OCI-LY7 (cell line): ENCODE measurements at regions not wholly inside any gene's neighbourhood (a gene's known extent, or its start where the extent isn't known, plus 50 kb on each side); places are given as distances from the start of the nearest gene placed in this dataset.

ENCODE experiments used
- BruUV-seq: library from RNA; stranded (reverse); fragments of 400-500 nt; replicated peaks from 2 replicates; lab custom pipeline; 2021; lab: Mats Ljungman, UMichigan
- CTCF ChIA-PET: fragments of 300-600 bp; sonication (Branson Sonifier 250); formaldehyde crosslinking; loops from one replicate; lab custom pipeline; 2022; ENCODE audit warnings: antibody characterized with exemption; ENCODE audit not compliant: unreplicated experiment; lab: Charles Lee
- POLR2A ChIA-PET: fragments of 300-600 bp; sonication (Branson Sonifier 250); formaldehyde crosslinking; loops from one replicate; lab custom pipeline; 2022; ENCODE audit warnings: antibody characterized with exemption; lab: Charles Lee
- DNase-seq: peaks from one replicate; pipeline ENCODE4 v3.0.0-alpha.2; 2015; ENCODE audit warnings: low spot score
- H2AFZ ChIP-seq: fragments of 200-600 bp; sonication (generic), shearing (Covaris generic); 2 replicates; pipeline ENCODE4 v1.6.1; 2014; ENCODE audit warnings: mild to moderate bottlenecking, antibody characterized with exemption, low read length, moderate library complexity
- H3K27ac ChIP-seq: fragments of 200-600 bp; sonication (generic); 2 replicates; pipeline ENCODE4 v1.5.1; 2014; ENCODE audit warnings: mixed run types, low read depth, mild to moderate bottlenecking, moderate library complexity, low read length, inconsistent platforms; ENCODE audit not compliant: poor library complexity, severe bottlenecking
- H3K36me3 ChIP-seq: fragments of 200-600 bp; sonication (generic); 2 replicates; pipeline ENCODE4 v1.6.1; 2014; ENCODE audit warnings: mild to moderate bottlenecking, antibody characterized with exemption, low read length, moderate library complexity, mixed read lengths; ENCODE audit not compliant: insufficient read depth
- H3K4me1 ChIP-seq: fragments of 200-600 bp; sonication (generic); 2 replicates; pipeline ENCODE4 v1.5.1; 2014; ENCODE audit warnings: mild to moderate bottlenecking, low read length; ENCODE audit not compliant: insufficient read depth, poor library complexity, severe bottlenecking
- H3K4me2 ChIP-seq: fragments of 200-600 bp; sonication (generic); 2 replicates; pipeline ENCODE4 v1.6.1; 2014; ENCODE audit warnings: mild to moderate bottlenecking, low read length
- H3K4me3 ChIP-seq: fragments of 200-600 bp; sonication (generic); 2 replicates; pipeline ENCODE4 v1.5.1; 2014; ENCODE audit warnings: mild to moderate bottlenecking, low read depth, low read length; ENCODE audit not compliant: poor library complexity, severe bottlenecking
- H3K79me2 ChIP-seq: fragments of 200-600 bp; sonication (generic); 2 replicates; pipeline ENCODE4 v1.6.1; 2016; ENCODE audit warnings: low read depth, mild to moderate bottlenecking, low read length, moderate library complexity, mixed read lengths; ENCODE audit not compliant: insufficient read depth
- H3K9me2 ChIP-seq: fragments of 200-600 bp; sonication (generic); 2 replicates; pipeline ENCODE4 v1.6.1; 2016; ENCODE audit warnings: mild to moderate bottlenecking, low read length, mixed read lengths; ENCODE audit not compliant: insufficient read depth
- H3K9me3 ChIP-seq: fragments of 200-600 bp; sonication (generic); 2 replicates; pipeline ENCODE4 v1.6.1; 2014; ENCODE audit warnings: mild to moderate bottlenecking, mixed run types, low read length, mixed read lengths
- H4K20me1 ChIP-seq: fragments of 200-600 bp; sonication (generic); 2 replicates; pipeline ENCODE4 v1.6.1; 2014; ENCODE audit warnings: mild to moderate bottlenecking, antibody characterized with exemption, low read length, moderate library complexity, mixed read lengths; ENCODE audit not compliant: insufficient read depth
- CTCF ChIP-seq: fragments of 200-600 bp; sonication (generic); conservative IDR thresholded peaks from 2 replicates; pipeline ENCODE4 v1.5.1; 2014; ENCODE audit warnings: mild to moderate bottlenecking, antibody characterized with exemption, low read length, moderate library complexity, mixed read lengths
- EZH2phosphoT487 ChIP-seq: fragments of 200-600 bp; sonication (generic); IDR thresholded peaks from 2 replicates; pipeline ENCODE4 v1.6.1; 2018; ENCODE audit warnings: low read depth, borderline replicate concordance, mild to moderate bottlenecking, mixed run types, antibody characterized with exemption, low read length, moderate library complexity, mixed read lengths
- intact Hi-C: fragments of 100-400 bp; cut with micrococcal nuclease; formaldehyde crosslinking; loops from one replicate; pipeline ENCODE4 v1.10.0; 2022; ENCODE audit not compliant: unreplicated experiment

DNA sequence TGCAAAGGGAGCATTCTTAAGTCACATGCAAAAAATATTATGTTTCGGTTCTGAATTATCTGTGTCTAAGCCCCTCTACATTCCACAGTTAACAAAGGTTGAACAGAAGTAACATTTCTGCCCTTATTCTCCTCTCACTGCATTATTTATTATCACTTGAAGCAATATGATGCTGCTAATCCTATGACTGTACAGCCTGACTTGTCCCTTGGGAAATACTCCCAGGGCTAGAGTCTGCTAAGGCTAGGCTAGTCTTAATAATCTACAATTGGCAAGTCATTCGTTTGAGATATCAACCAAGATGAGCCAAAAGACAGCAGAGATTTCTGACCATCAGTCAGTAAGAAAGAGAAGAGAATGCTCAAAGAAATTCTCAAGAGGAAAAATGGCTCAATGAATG is 226.9 kb upstream of the HCCS start:
- Histone ChIP-seq H3K36me3 (no peaks in the 10 kb centered on the region), H3K27ac (no peak overlapping the region), H2AFZ (no peak overlapping the region), H3K9me2 (no peaks in the 10 kb centered on the region), H3K4me2 (no peak overlapping the region), H3K4me1 (no peaks in the 10 kb centered on the region), H3K4me3 (no peak overlapping the region), H3K79me2 (no peaks in the 10 kb centered on the region), H3K9me3 (no peaks in the 10 kb centered on the region), H4K20me1 (no peaks in the 10 kb centered on the region)
- TF ChIP-seq EZH2phosphoT487 (no peak), CTCF (no peak)
- ChIA-PET CTCF (no interaction called here), POLR2A (no interaction called here)
- no peak for DNase-seq
- no TSS peak for BruUV-seq
- intact Hi-C loops: no loop called here

- no peaks in the 10 kb centered on the region for H3K79me2 ChIP-seq
- ChIA-PET POLR2A (no interaction called here), CTCF (no interaction called here)
- intact Hi-C loops: no loop called here
- no peak overlapping the region for H3K4me3 ChIP-seq
- H3K4me2 ChIP-seq: no peak overlapping the region
- no TSS peak for BruUV-seq
- H4K20me1 ChIP-seq: no peaks in the 10 kb centered on the region
- no peaks in the 10 kb centered on the region for H3K4me1 ChIP-seq
- TF ChIP-seq CTCF (no peak), EZH2phosphoT487 (no peak)
- H2AFZ ChIP-seq: no peak overlapping the region
- DNase-seq: no peak
- H3K9me3 ChIP-seq: no peaks in the 10 kb centered on the region
- no peaks in the 10 kb centered on the region for H3K36me3 ChIP-seq
- H3K9me2 ChIP-seq: no peaks in the 10 kb centered on the region
- H3K27ac ChIP-seq: no peak overlapping the region
These were observed 218.4 kb upstream of the HCCS start for GRCh38 chrX:10892621-10893225.

DNA sequence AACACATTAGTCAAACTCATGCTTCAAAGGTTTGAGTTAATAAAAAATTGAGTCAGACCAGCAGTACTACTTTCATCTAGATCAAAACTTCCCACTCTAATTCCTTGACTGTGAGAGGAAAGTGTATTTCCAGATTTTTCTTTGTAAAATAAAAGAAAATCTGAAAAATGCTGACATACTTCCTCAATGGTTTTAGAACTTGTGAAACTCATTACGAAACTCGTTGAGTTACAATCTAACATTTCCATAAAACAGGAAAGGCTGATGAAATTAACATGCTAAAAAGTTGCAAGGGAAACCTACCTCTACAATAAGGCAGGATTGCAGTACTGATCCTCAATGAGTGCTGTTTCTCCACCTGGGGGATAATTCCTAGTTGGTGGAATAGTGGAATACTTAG is 217.8 kb upstream of the HCCS start:
- no peaks in the 10 kb centered on the region for H3K9me2 ChIP-seq
- BruUV-seq: no TSS peak
- no peak overlapping the region for H2AFZ ChIP-seq
- POLR2A ChIA-PET: interaction anchor here (0.6 kb wide), 1 partner anchor 504 kb away, joined by 3 read pairs; no protein-coding TSS in a partner anchor
- no peak overlapping the region for H3K27ac ChIP-seq
- no peak for TF ChIP-seq EZH2phosphoT487
- no peak for TF ChIP-seq CTCF
- intact Hi-C loops: no loop called here
- H3K79me2 ChIP-seq: no peaks in the 10 kb centered on the region
- no peaks in the 10 kb centered on the region for H3K9me3 ChIP-seq
- CTCF ChIA-PET: no interaction called here
- no peaks in the 10 kb centered on the region for H4K20me1 ChIP-seq
- H3K36me3 ChIP-seq: no peaks in the 10 kb centered on the region
- no peak overlapping the region for H3K4me2 ChIP-seq
- no peak overlapping the region for H3K4me3 ChIP-seq
- H3K4me1 ChIP-seq: no peaks in the 10 kb centered on the region
- DNase-seq: no peak
